ENCODE measurements at regions not wholly inside any gene's neighbourhood (a gene's known extent, or its start where the extent isn't known, plus 50 kb on each side); places are given as distances from the start of the nearest gene placed in this dataset.

- no peak for DNase-seq (ENCODE audit: low read depth in 2 of 2)
- H3K4me3 ChIP-seq (replicated peaks in 1 of 2; ENCODE audit: low read depth in 2 of 2, low read length in 2 of 2), result no peak overlapping the region
- TF ChIP-seq, protein P1, sequence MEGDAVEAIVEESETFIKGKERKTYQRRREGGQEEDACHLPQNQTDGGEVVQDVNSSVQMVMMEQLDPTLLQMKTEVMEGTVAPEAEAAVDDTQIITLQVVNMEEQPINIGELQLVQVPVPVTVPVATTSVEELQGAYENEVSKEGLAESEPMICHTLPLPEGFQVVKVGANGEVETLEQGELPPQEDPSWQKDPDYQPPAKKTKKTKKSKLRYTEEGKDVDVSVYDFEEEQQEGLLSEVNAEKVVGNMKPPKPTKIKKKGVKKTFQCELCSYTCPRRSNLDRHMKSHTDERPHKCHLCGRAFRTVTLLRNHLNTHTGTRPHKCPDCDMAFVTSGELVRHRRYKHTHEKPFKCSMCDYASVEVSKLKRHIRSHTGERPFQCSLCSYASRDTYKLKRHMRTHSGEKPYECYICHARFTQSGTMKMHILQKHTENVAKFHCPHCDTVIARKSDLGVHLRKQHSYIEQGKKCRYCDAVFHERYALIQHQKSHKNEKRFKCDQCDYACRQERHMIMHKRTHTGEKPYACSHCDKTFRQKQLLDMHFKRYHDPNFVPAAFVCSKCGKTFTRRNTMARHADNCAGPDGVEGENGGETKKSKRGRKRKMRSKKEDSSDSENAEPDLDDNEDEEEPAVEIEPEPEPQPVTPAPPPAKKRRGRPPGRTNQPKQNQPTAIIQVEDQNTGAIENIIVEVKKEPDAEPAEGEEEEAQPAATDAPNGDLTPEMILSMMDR (IDR thresholded peaks at IDR 0.05; ENCODE audit: low read depth, low read length), result no peak
These were observed 167.8 kb upstream of the IQSEC1 start for GRCh38 chr3:13240928-13241618.

GRCh38 chr3:13239467-13239760, 166.2 kb upstream of the IQSEC1 start:
- TF ChIP-seq, protein P1 (IDR thresholded peaks at IDR 0.05; ENCODE audit: low read depth, low read length), result no peak
- H3K4me3 ChIP-seq (replicated peaks in 1 of 2; ENCODE audit: low read depth in 2 of 2, low read length in 2 of 2), result no peak overlapping the region
- DNase-seq (ENCODE audit: low read depth in 2 of 2), result no peak

DNA sequence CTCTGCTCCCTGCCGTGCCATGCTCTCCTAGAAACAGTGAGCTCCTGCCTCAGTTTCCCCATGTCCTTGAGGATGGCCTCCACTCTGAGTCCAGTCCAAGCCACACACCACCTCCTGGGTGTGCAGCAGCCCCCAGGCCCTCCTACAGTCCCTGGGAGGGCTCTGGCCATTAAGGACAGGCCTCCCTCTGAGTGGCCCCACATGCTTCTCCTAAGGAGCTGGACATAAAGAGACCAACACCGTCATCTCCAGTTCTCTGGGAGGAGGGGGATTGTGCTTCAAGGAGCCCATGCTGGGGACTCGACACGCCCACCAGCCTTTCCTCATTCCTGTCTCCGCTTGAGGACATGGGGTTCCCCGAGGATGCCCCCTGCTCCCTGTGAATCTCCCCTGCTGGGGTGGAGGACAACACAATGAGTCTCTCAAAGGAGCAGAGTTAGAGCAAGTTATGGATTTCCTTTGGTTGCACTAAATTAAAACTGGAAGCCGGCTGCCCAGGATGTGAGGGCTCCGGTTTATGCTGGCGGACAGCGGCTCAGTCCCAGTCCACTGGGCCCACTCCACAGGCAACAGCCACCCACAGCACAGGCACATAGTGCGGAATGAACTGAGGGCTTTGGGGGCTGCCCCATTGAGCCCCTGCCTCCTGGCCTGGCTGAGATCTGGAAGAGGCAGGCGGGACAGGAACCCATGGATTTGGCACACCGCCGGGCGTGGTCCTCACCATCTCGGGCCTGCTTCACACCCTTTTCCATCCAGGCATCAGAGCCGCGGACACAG, 165.6 kb upstream of the IQSEC1 start:
- TF ChIP-seq, protein P1 (IDR thresholded peaks at IDR 0.05; ENCODE audit: low read depth, low read length), result no peak
- no peak overlapping the region for H3K4me3 ChIP-seq (replicated peaks in 1 of 2; ENCODE audit: low read depth in 2 of 2, low read length in 2 of 2)
- no peak for DNase-seq (ENCODE audit: low read depth in 2 of 2)

DNA sequence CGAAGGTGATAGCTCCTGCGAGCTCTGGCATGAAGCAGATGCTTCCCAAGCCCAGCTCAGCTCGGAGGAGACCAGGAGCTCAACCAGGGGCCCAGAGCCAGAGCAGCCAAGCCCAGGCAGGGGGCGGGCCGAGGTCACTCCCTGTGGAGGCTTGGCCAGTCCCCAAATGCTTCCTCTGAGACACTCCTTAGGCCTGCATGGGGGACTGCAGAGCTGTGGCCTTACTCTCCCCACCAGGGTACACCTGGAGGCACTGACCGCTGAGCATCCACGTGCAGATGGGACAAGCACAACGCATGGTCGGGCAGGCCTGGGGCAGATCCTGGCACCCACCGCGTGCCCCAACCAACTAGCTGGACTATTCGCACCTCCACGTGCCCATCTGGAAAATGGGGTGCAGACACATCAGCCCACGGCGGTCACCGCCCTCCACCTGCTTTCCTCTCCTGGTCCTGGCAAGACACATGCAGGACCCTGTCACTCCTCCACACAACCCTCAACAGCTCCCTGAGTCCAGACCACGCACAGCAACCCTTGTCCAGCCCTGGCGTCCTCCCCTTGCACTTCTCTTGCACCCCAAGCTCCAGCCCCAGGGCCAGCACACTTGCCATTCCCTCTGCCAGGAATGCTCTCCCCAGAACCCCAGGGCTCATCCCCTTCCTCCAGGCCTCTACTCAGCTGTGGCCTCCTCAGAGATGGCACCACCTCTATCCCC, 164.7 kb upstream of the IQSEC1 start:
- no peak overlapping the region for H3K4me3 ChIP-seq (replicated peaks in 1 of 2; ENCODE audit: low read depth in 2 of 2, low read length in 2 of 2)
- TF ChIP-seq, protein P1 (IDR thresholded peaks at IDR 0.05; ENCODE audit: low read depth, low read length), result no peak
- DNase-seq (ENCODE audit: low read depth in 2 of 2), result no peak

- no peak overlapping the region for H3K4me3 ChIP-seq (replicated peaks in 1 of 2; ENCODE audit: low read depth in 2 of 2, low read length in 2 of 2)
- TF ChIP-seq, protein P1 (IDR thresholded peaks at IDR 0.05; ENCODE audit: low read depth, low read length), result no peak
- no peak for DNase-seq (ENCODE audit: low read depth in 2 of 2)
These were observed 163.4 kb upstream of the IQSEC1 start for GRCh38 chr3:13236557-13237173.

GRCh38 chr3:13235897-13236296, 162.7 kb upstream of the IQSEC1 start:
- no peak overlapping the region for H3K4me3 ChIP-seq (replicated peaks in 1 of 2; ENCODE audit: low read depth in 2 of 2, low read length in 2 of 2)
- TF ChIP-seq, protein P1 (IDR thresholded peaks at IDR 0.05; ENCODE audit: low read depth, low read length), result no peak
- DNase-seq (ENCODE audit: low read depth in 2 of 2), result no peak
